NCI-H460 (cell line): ENCODE measurements at regions not wholly inside any gene's neighbourhood (a gene's known extent, or its start where the extent isn't known, plus 50 kb on each side); places are given as distances from the start of the nearest gene placed in this dataset.

Source experiments
- DNase-seq: peaks from one replicate; pipeline ENCODE4 v3.0.0-alpha.2; 2016; ENCODE audit warnings: low read depth; ENCODE audit errors: extremely low read depth

- no peak for DNase-seq
Observed at GRCh38 chr21:38944903-38945302, 139.2 kb downstream of the ETS2 start.

- no peak for DNase-seq
Observed at GRCh38 chr21:38944402-38944801, 138.7 kb downstream of the ETS2 start.

- no peak for DNase-seq
Observed at GRCh38 chr21:38942748-38943211, 137.1 kb downstream of the ETS2 start.

- DNase-seq = no peak
Observed at GRCh38 chr21:38938769-38939168, 133.0 kb downstream of the ETS2 start.

GRCh38 chr21:38938343-38938742 lies 132.6 kb downstream of the ETS2 start:
- DNase-seq = no peak

- no peak for DNase-seq
Observed at GRCh38 chr21:38937844-38938243, 132.1 kb downstream of the ETS2 start.

GRCh38 chr21:38937286-38937790 lies 131.6 kb downstream of the ETS2 start:
- no peak for DNase-seq

GRCh38 chr21:38936240-38936639 lies 130.5 kb downstream of the ETS2 start:
- DNase-seq = no peak

- DNase-seq = no peak
Observed at GRCh38 chr21:38933731-38934130, 128.0 kb downstream of the ETS2 start.

GRCh38 chr21:38931291-38931690 lies 125.6 kb downstream of the ETS2 start:
- DNase-seq = no peak

- no peak for DNase-seq
Observed at GRCh38 chr21:38930853-38931252, 125.1 kb downstream of the ETS2 start.

GRCh38 chr21:38930066-38930465 lies 124.3 kb downstream of the ETS2 start:
- no peak for DNase-seq

- no peak for DNase-seq
Observed at GRCh38 chr21:38929652-38930051, 123.9 kb downstream of the ETS2 start.

GRCh38 chr21:38929142-38929541 lies 123.4 kb downstream of the ETS2 start:
- DNase-seq = no peak

GRCh38 chr21:38927776-38928175 lies 122.0 kb downstream of the ETS2 start:
- DNase-seq = no peak

GRCh38 chr21:38925923-38926322 lies 120.2 kb downstream of the ETS2 start:
- DNase-seq = no peak

- DNase-seq = no peak
Observed at GRCh38 chr21:38925478-38925877, 119.7 kb downstream of the ETS2 start.

- no peak for DNase-seq
Observed at GRCh38 chr21:38924954-38925353, 119.2 kb downstream of the ETS2 start.

- DNase-seq = no peak
Observed at GRCh38 chr21:38923429-38923828, 117.7 kb downstream of the ETS2 start.

- DNase-seq = no peak
Observed at GRCh38 chr21:38922474-38923235, 116.9 kb downstream of the ETS2 start.

GRCh38 chr21:38921511-38922251 lies 116.0 kb downstream of the ETS2 start:
- no peak for DNase-seq
